IMR-90 (cell line): ENCODE measurements at regions not wholly inside any gene's neighbourhood (a gene's known extent, or its start where the extent isn't known, plus 50 kb on each side); places are given as distances from the start of the nearest gene placed in this dataset.

Source experiments
- ATAC-seq: fragments of 200-7000 bp; cut with Tn5 transposase; 2 replicates; pipeline ENCODE4 v1.9.1; 2020; ENCODE audit warnings: low read depth, mild to moderate bottlenecking, moderate library complexity
- BruUV-seq: library from RNA; stranded (reverse); fragments of 400-500 nt; replicated peaks from 2 replicates; lab custom pipeline; 2021; lab: Mats Ljungman, UMichigan
- CTCF ChIA-PET: fragments of 300-600 bp; formaldehyde crosslinking; extraction: SDS; loops from one replicate; lab custom pipeline; 2021; ENCODE audit warnings: antibody characterized with exemption; lab: Yijun Ruan, JAX
- POLR2A ChIA-PET: fragments of 300-600 bp; sonication (Branson Sonifier 250); formaldehyde crosslinking; loops from one replicate; lab custom pipeline; 2022; ENCODE audit warnings: antibody characterized with exemption; ENCODE audit not compliant: unreplicated experiment; lab: Charles Lee
- DNase-seq: peaks from one replicate; pipeline ENCODE4 v3.0.0; 2013
- H2AFZ ChIP-seq: replicated peaks from 2 replicates; pipeline ENCODE3; 2013; ENCODE audit warnings: low read length, mild to moderate bottlenecking; ENCODE audit not compliant: poor library complexity
- H2AK5ac ChIP-seq: 2 replicates; pipeline ENCODE4 v1.6.1; 2013; ENCODE audit warnings: low read depth, low read length, inconsistent platforms
- H2AK9ac ChIP-seq: replicated peaks from 2 replicates; pipeline ENCODE3; 2013; ENCODE audit warnings: mild to moderate bottlenecking, low read depth, low read length, moderate library complexity; ENCODE audit not compliant: poor library complexity
- H2BK120ac ChIP-seq: 2 replicates; pipeline ENCODE4 v1.6.1; 2013; ENCODE audit warnings: low read depth, low read length, inconsistent platforms
- H2BK15ac ChIP-seq: 3 replicates; pipeline ENCODE4 v1.6.1; 2013; ENCODE audit warnings: low read depth, low read length, inconsistent platforms
- H2BK20ac ChIP-seq: 2 replicates; pipeline ENCODE4 v1.6.1; 2013; ENCODE audit warnings: low read depth, mild to moderate bottlenecking, inconsistent platforms, low read length, moderate library complexity
- H2BK5ac ChIP-seq: 2 replicates; pipeline ENCODE4 v1.6.1; 2013; ENCODE audit warnings: mild to moderate bottlenecking, low read depth, low read length, inconsistent platforms; ENCODE audit not compliant: poor library complexity, severe bottlenecking
- H3K14ac ChIP-seq: replicated peaks from 2 replicates; pipeline ENCODE4 v1.6.1; 2013; ENCODE audit warnings: low read depth, low read length, inconsistent platforms
- H3K18ac ChIP-seq: 2 replicates; pipeline ENCODE4 v1.6.1; 2013; ENCODE audit warnings: low read depth, low read length, control low read depth
- H3K23ac ChIP-seq: 2 replicates; pipeline ENCODE4 v1.6.1; 2013; ENCODE audit warnings: low read depth, low read length, inconsistent platforms
- H3K27ac ChIP-seq: 2 replicates; pipeline ENCODE4 v1.5.1; 2013; ENCODE audit warnings: mild to moderate bottlenecking, control low read depth, low read length; ENCODE audit not compliant: insufficient read depth
- H3K27me3 ChIP-seq: 2 replicates; pipeline ENCODE4 v1.6.1; 2013; ENCODE audit warnings: low read length; ENCODE audit not compliant: control insufficient read depth, insufficient read depth
- H3K36me3 ChIP-seq: 2 replicates; pipeline ENCODE4 v1.6.1; 2013; ENCODE audit warnings: low read length, mixed read lengths; ENCODE audit not compliant: control insufficient read depth, insufficient read depth
- H3K4ac ChIP-seq: 2 replicates; pipeline ENCODE4 v1.6.1; 2013; ENCODE audit warnings: low read depth, low read length, inconsistent platforms
- H3K4me1 ChIP-seq: 2 replicates; pipeline ENCODE4 v1.6.1; 2013; ENCODE audit warnings: low read length, mixed read lengths; ENCODE audit not compliant: control insufficient read depth, insufficient read depth
- H3K4me2 ChIP-seq: 2 replicates; pipeline ENCODE4 v1.6.1; 2013; ENCODE audit warnings: low read depth, mild to moderate bottlenecking, control low read depth, low read length, moderate library complexity
- H3K4me3 ChIP-seq: 2 replicates; pipeline ENCODE4 v1.5.1; 2013; ENCODE audit warnings: low read depth, mild to moderate bottlenecking, control low read depth, low read length, moderate library complexity; ENCODE audit not compliant: insufficient read depth
- H3K56ac ChIP-seq: 2 replicates; pipeline ENCODE4 v1.6.1; 2013; ENCODE audit warnings: low read length, inconsistent platforms; ENCODE audit not compliant: insufficient read depth; ENCODE audit errors: extremely low read depth
- H3K79me1 ChIP-seq, 2 experiments: 2 replicates each; pipeline ENCODE4 v1.6.1; 2013; ENCODE audit warnings: low read length in 2 of 2, inconsistent platforms in 1 of 2, low read depth in 1 of 2
- H3K9ac ChIP-seq: 2 replicates; pipeline ENCODE4 v1.6.1; 2013; ENCODE audit warnings: low read depth, low read length, control low read depth
- H3K9me1 ChIP-seq: 2 replicates; pipeline ENCODE4 v1.6.1; 2013; ENCODE audit warnings: low read length, inconsistent platforms; ENCODE audit not compliant: insufficient read depth
- H3K9me3 ChIP-seq: 2 replicates; pipeline ENCODE4 v1.6.1; 2013; ENCODE audit warnings: low read length; ENCODE audit not compliant: control insufficient read depth, insufficient read depth
- H4K20me1 ChIP-seq: 2 replicates; pipeline ENCODE4 v1.6.1; 2013; ENCODE audit warnings: low read length, inconsistent platforms; ENCODE audit not compliant: insufficient read depth
- H4K5ac ChIP-seq: 2 replicates; pipeline ENCODE4 v1.6.1; 2013; ENCODE audit warnings: mild to moderate bottlenecking, low read depth, low read length, control low read depth
- H4K8ac ChIP-seq, 2 experiments: 2 replicates each; pipeline ENCODE4 v1.6.1; 2013; ENCODE audit warnings: low read depth in 2 of 2, low read length in 2 of 2, control low read depth in 1 of 2, inconsistent platforms in 1 of 2
- H4K91ac ChIP-seq: 2 replicates; pipeline ENCODE4 v1.6.1; 2013; ENCODE audit warnings: low read depth, low read length, inconsistent platforms; ENCODE audit not compliant: insufficient read depth
- MAFK ChIP-seq: IDR thresholded peaks from 2 replicates; pipeline ENCODE4 v1.6.1; 2012; ENCODE audit warnings: low read depth, low read length, improper control_type of control experiment
- RFX5 ChIP-seq: IDR thresholded peaks from 2 replicates; pipeline ENCODE4 v1.8.0; 2012; ENCODE audit warnings: low read depth, mild to moderate bottlenecking, low read length, moderate library complexity
- WGBS, 2 experiments: methylation state at CpG; one replicate each; pipeline versions ENCODE4 v1.1.5 to v1.1.7; 2013; ENCODE audit warnings: missing lambda C conversion rate in 2 of 2; ENCODE audit not compliant: insufficient read length in 1 of 2; ENCODE audit errors: extremely low coverage in 2 of 2; 5-methylcytosine and 5-hydroxymethylcytosine counted together
- dilution Hi-C: fragments of 300-500 bp; cut with HindIII; formaldehyde crosslinking; loops from one replicate; pipeline ENCODE4 v1.14.3; 2018; ENCODE audit warnings: low sequenced_read_pairs; ENCODE audit not compliant: unreplicated experiment
- in situ Hi-C: fragments of 300-500 bp; cut with MboI; formaldehyde crosslinking; loops from 3 replicates; pipeline ENCODE4 v1.14.3; 2019; ENCODE audit warnings: low sequenced_read_pairs, inconsistent platforms, mixed read lengths
- intact Hi-C: fragments of 100-400 bp; cut with micrococcal nuclease; formaldehyde crosslinking; loops from 2 replicates; pipeline ENCODE4 v1.10.0; 2022

DNA sequence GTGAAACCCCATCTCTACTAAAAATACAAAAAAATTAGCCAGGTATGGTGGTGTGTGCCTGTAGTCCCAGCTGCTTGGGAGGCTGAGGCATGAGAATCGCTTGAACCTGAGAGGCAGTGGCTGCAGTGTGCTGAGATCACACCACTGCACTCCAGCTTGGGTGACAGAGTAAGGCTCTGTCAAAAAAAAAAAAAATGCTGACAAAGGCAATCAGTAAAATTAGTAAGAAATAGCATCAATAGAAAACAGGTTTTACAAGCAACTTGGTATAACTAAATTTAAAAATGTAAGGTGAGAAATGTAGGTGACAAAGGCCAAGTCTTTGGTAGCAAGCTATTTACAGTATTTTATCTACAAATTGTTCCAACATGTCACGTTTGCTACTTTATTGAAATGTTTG is 421.4 kb upstream of the RGPD4 start:
- BruUV-seq, result no TSS peak

More for the DNA sequence above, 421.4 kb upstream of the RGPD4 start:
- no peak overlapping the region for H3K4ac ChIP-seq
- no peak overlapping the region for H3K9ac ChIP-seq
- H2AK9ac ChIP-seq, result no peak overlapping the region
- peaks cover 3% of the 10 kb centered on the region; the same call in 1 of the 2 replicates for H3K9me3 ChIP-seq
- TF ChIP-seq RFX5, result no peak
- TF ChIP-seq MAFK, result peak; percentile 40; the same call in 1 of the 2 replicates
- in situ Hi-C loops (no loop called here), intact Hi-C loops (no loop called here), dilution Hi-C loops (no loop called here)
- DNase-seq (no peak), ATAC-seq (no peak)
- no peaks in the 10 kb centered on the region for H3K27me3 ChIP-seq
- H3K9me1 ChIP-seq, result no peaks in the 10 kb centered on the region
- H2AK5ac ChIP-seq, result no peak overlapping the region
- no peaks in the 10 kb centered on the region for H4K20me1 ChIP-seq
- H3K27ac ChIP-seq, result no peak overlapping the region
- H3K4me3 ChIP-seq, result no peak overlapping the region
- H3K79me1 ChIP-seq, result no peaks in the 10 kb centered on the region
- no peak overlapping the region for H4K5ac ChIP-seq
- H2AFZ ChIP-seq, result no peak overlapping the region
- ChIA-PET CTCF (no interaction called here), POLR2A (no interaction called here)
- WGBS, 2 experiments, result no CpG with 5 or more reads among the region's 2 CpGs
- no peak overlapping the region for H2BK15ac ChIP-seq
- H4K91ac ChIP-seq, result no peak overlapping the region
- no peak overlapping the region for H2BK120ac ChIP-seq
- H4K8ac ChIP-seq, result no peak overlapping the region
- H3K4me2 ChIP-seq, result no peak overlapping the region
- H2BK5ac ChIP-seq, result no peak overlapping the region
- no peaks in the 10 kb centered on the region for H3K36me3 ChIP-seq
- H3K14ac ChIP-seq, result no peak overlapping the region
- no peak overlapping the region for H3K23ac ChIP-seq
- H2BK20ac ChIP-seq, result no peak overlapping the region
- H3K56ac ChIP-seq, result no peak overlapping the region
- no peak overlapping the region for H3K18ac ChIP-seq
- H3K4me1 ChIP-seq, result no peaks in the 10 kb centered on the region
